ENCODE measurements at regions not wholly inside any gene's neighbourhood (a gene's known extent, or its start where the extent isn't known, plus 50 kb on each side); places are given as distances from the start of the nearest gene placed in this dataset.

- Histone ChIP-seq H3K27me3 (replicated peaks; ENCODE audit: insufficient read depth) (no peaks in the 10 kb centered on the region), H3K9me3 (no peaks in the 10 kb centered on the region), H3K36me3 (no peaks in the 10 kb centered on the region), H3K27ac (no peak overlapping the region), H3K4me1 (ENCODE audit: control insufficient read depth in 1 of 2, low read depth in 2 of 2) (no peaks in the 10 kb centered on the region), H3K4me3 (no peak overlapping the region)
- ATAC-seq (ENCODE audit: insufficient number of reproducible peaks, low FRiP score, low read depth) (no peak), DNase-seq (ENCODE audit: low spot score) (no peak)
- no peak for TF ChIP-seq CTCF (IDR thresholded peaks at IDR 0.05)
Measured at GRCh38 chr18:41465386-41465785, 489.6 kb upstream of the PIK3C3 start.

DNA sequence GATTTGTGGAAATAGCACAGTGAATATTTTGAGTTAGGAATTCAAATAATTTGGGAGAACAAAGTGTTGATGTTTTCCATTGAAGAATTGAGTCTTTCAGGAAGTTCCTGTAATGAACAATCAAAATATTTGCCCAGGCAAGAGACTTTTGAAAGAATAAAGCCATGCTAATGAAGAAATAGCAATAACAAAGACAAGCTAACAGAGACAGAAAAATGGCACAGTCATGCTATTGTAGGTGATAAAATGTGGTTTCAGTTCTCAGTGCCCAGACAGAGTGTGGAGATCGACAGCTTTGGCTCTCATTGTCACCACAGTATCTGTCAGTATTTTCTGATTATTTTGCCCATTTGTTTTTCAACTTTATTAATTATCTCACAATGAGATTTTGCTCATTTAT lies 490.8 kb upstream of the PIK3C3 start:
- Histone ChIP-seq H3K27ac (no peak overlapping the region), H3K4me3 (no peak overlapping the region), H3K4me1 (ENCODE audit: control insufficient read depth in 1 of 2, low read depth in 2 of 2) (no peaks in the 10 kb centered on the region), H3K9me3 (no peaks in the 10 kb centered on the region), H3K36me3 (no peaks in the 10 kb centered on the region), H3K27me3 (replicated peaks; ENCODE audit: insufficient read depth) (no peaks in the 10 kb centered on the region)
- no peak for DNase-seq (ENCODE audit: low spot score)
- ATAC-seq (ENCODE audit: insufficient number of reproducible peaks, low FRiP score, low read depth): no peak
- TF ChIP-seq CTCF (IDR thresholded peaks at IDR 0.05): no peak

DNA sequence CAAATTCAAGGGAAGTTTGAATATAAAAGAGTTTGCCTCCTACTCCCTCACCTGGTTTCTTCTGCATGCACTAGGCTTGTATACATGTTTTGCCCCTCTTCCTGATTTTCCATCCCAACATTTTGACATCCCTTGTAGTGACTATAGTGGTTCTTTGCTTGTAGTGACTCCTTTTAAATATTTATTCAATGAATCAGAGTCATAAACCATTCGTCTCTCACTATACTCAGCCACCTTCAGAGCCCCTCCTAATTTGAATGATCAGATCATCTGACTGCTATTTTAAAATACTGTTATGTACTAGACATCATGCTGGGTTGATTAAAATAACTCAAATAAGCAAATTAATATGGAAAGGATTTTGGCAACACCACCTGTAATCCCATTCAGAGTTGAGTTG lies 492.1 kb upstream of the PIK3C3 start:
- TF ChIP-seq CTCF (IDR thresholded peaks at IDR 0.05): no peak
- H3K36me3 ChIP-seq: no peaks in the 10 kb centered on the region
- ATAC-seq (ENCODE audit: insufficient number of reproducible peaks, low FRiP score, low read depth) (no peak), DNase-seq (ENCODE audit: low spot score) (no peak)
- H3K27me3 ChIP-seq (replicated peaks; ENCODE audit: insufficient read depth): no peaks in the 10 kb centered on the region
- no peaks in the 10 kb centered on the region for H3K9me3 ChIP-seq
- no peak overlapping the region for H3K4me3 ChIP-seq
- H3K27ac ChIP-seq: no peak overlapping the region
- no peaks in the 10 kb centered on the region for H3K4me1 ChIP-seq (ENCODE audit: control insufficient read depth in 1 of 2, low read depth in 2 of 2)

DNA sequence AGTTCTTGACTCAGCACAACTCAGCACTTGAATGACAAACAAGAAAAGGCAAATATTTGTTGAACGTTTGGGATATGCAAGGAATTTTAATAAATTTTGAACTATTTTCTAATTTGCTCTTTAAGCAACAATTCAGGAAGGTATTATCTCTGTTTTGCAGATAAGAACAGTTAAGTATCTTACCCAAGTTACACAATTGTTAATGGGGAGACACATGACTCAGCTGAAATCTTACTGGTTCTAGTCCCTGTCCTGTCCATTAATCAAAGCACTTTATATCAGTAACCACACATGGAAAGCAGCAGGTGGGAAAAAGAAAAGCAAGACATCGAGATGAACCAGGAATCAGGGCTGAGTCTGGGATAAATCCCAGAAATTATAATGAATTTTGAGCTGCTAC lies 493.9 kb upstream of the PIK3C3 start:
- no peak for DNase-seq (ENCODE audit: low spot score)
- Histone ChIP-seq H3K4me1 (ENCODE audit: control insufficient read depth in 1 of 2, low read depth in 2 of 2) (no peaks in the 10 kb centered on the region), H3K27ac (no peak overlapping the region), H3K4me3 (no peak overlapping the region), H3K9me3 (no peaks in the 10 kb centered on the region), H3K36me3 (no peaks in the 10 kb centered on the region), H3K27me3 (replicated peaks; ENCODE audit: insufficient read depth) (no peaks in the 10 kb centered on the region)
- no peak for TF ChIP-seq CTCF (IDR thresholded peaks at IDR 0.05)
- no peak for ATAC-seq (ENCODE audit: insufficient number of reproducible peaks, low FRiP score, low read depth)

- H3K4me1 ChIP-seq (ENCODE audit: control insufficient read depth in 1 of 2, low read depth in 2 of 2): no peaks in the 10 kb centered on the region
- DNase-seq (ENCODE audit: low spot score) (no peak), ATAC-seq (ENCODE audit: insufficient number of reproducible peaks, low FRiP score, low read depth) (no peak)
- H3K36me3 ChIP-seq: no peaks in the 10 kb centered on the region
- H3K27ac ChIP-seq: no peak overlapping the region
- no peaks in the 10 kb centered on the region for H3K27me3 ChIP-seq (replicated peaks; ENCODE audit: insufficient read depth)
- no peak for TF ChIP-seq CTCF (IDR thresholded peaks at IDR 0.05)
- no peaks in the 10 kb centered on the region for H3K9me3 ChIP-seq
- H3K4me3 ChIP-seq: no peak overlapping the region
Measured at GRCh38 chr18:41459656-41460055, 495.4 kb upstream of the PIK3C3 start.
